ENCODE measurements at regions not wholly inside any gene's neighbourhood (a gene's known extent, or its start where the extent isn't known, plus 50 kb on each side); places are given as distances from the start of the nearest gene placed in this dataset.
"Not testable (repeated sequence)": the region's sequence is repeated elsewhere in the genome, so short reads cannot be mapped to it uniquely, and the experiment has no call there.

- no peak for TF ChIP-seq ZNF274 (IDR thresholded peaks at IDR 0.05; ENCODE audit: low read depth, low read length)
- H3K4me3 ChIP-seq (ENCODE audit: low read length) = no peak overlapping the region
These were observed 715.2 kb upstream of the AADAT start for GRCh38 chr4:170804930-170805329.

GRCh38 chr4:170803492-170803891 is 713.7 kb upstream of the AADAT start:
- TF ChIP-seq ZNF274 (IDR thresholded peaks at IDR 0.05; ENCODE audit: low read depth, low read length) = no peak
- no peak overlapping the region for H3K4me3 ChIP-seq (ENCODE audit: low read length)

GRCh38 chr4:170801771-170802170 is 712.0 kb upstream of the AADAT start:
- TF ChIP-seq ZNF274 (IDR thresholded peaks at IDR 0.05; ENCODE audit: low read depth, low read length) = no peak
- no peak overlapping the region for H3K4me3 ChIP-seq (ENCODE audit: low read length)

DNA sequence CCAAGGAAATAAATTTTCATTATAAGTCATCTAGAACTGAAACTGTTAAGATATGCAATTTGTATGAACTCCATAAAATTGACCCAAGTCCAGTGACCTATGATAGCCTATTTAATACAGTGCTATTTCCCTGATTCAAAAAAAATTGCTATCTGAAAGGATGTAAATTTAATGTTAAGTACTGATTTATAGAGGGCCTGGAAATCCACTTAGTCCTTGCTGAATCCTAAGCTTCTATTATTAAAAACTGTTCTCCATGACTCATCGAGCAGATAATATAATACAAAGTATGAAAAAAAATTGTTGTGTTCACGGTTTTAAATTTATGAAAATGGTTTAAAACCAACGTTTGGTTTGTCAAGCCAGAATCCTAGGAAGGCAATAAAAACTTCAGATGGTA is 704.8 kb upstream of the AADAT start:
- TF ChIP-seq ZNF274 (IDR thresholded peaks at IDR 0.05; ENCODE audit: low read depth, low read length) = no peak
- H3K4me3 ChIP-seq (ENCODE audit: low read length) = no peak overlapping the region

GRCh38 chr4:170788540-170789051 is 698.8 kb upstream of the AADAT start:
- H3K4me3 ChIP-seq (ENCODE audit: low read length) = not testable (repeated sequence)

DNA sequence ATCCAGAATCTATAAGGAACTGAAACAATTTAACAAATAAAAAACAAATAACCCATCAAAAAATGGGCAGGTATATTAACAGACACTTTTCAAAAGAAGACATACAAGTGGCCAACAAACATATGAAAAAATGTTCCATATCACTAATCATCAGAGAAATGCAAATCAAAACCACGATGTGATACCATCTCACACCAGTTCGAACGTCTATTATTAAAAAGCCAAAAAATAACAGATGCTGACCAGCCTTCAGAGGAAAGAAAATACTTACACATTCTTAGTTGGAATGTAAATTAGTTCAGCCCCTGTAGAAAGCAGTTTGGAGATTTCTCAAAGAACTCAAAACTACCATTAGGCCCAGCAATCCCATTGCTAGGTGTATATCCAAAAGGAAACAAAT is 687.9 kb upstream of the AADAT start:
- H3K4me3 ChIP-seq (ENCODE audit: low read length) = no peak overlapping the region
- no peak for TF ChIP-seq ZNF274 (IDR thresholded peaks at IDR 0.05; ENCODE audit: low read depth, low read length)

GRCh38 chr4:170776983-170777382 is 687.2 kb upstream of the AADAT start:
- H3K4me3 ChIP-seq (ENCODE audit: low read length) = no peak overlapping the region
- no peak for TF ChIP-seq ZNF274 (IDR thresholded peaks at IDR 0.05; ENCODE audit: low read depth, low read length)

DNA sequence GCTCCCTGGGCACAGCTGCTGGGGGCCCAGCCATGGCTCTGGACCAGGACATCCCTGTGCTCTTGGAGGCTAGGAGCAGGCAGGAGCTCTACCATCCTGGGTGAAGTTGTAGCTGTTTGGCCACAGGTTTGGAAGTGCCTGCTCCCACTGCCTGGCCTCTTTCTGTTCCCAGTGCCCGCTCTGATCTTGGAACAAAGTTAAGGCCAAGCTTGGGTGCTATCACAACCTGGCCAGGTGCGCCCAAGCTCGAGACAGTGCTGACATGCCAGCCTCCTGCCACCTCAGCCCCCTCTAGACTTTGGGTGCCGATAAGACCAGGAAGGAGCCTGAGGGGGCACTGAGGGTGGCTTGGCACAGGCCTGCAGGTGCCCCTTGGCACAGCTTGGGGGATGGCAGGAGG is 686.1 kb upstream of the AADAT start:
- no peak overlapping the region for H3K4me3 ChIP-seq (ENCODE audit: low read length)
- no peak for TF ChIP-seq ZNF274 (IDR thresholded peaks at IDR 0.05; ENCODE audit: low read depth, low read length)

- no peak for TF ChIP-seq ZNF274 (IDR thresholded peaks at IDR 0.05; ENCODE audit: low read depth, low read length)
- no peak overlapping the region for H3K4me3 ChIP-seq (ENCODE audit: low read length)
These were observed 684.0 kb upstream of the AADAT start for GRCh38 chr4:170773709-170774273.

DNA sequence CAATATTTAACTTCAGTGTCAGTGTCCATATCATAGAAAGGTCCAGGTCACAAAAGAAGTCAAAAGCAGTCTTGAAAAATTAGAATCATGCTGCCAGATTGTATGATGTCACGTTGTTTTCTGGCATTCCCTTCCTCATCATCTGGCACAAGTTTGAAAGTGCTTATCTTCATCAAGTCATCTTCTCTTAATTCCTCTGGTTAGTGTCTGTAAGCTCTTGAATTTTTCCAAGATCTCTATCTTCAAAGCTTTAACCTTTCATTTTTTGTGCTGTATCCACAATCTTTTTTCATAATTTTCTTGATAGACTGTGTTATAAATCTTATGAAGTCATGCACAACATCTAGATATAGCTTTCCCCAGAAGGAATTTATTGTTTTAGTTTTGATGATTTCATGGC is 682.7 kb upstream of the AADAT start:
- TF ChIP-seq ZNF274 (IDR thresholded peaks at IDR 0.05; ENCODE audit: low read depth, low read length) = no peak
- no peak overlapping the region for H3K4me3 ChIP-seq (ENCODE audit: low read length)

- TF ChIP-seq ZNF274 (IDR thresholded peaks at IDR 0.05; ENCODE audit: low read depth, low read length) = no peak
- H3K4me3 ChIP-seq (ENCODE audit: low read length) = no peak overlapping the region
These were observed 680.9 kb upstream of the AADAT start for GRCh38 chr4:170770664-170771063.

GRCh38 chr4:170769862-170770261 is 680.1 kb upstream of the AADAT start:
- TF ChIP-seq ZNF274 (IDR thresholded peaks at IDR 0.05; ENCODE audit: low read depth, low read length) = no peak
- H3K4me3 ChIP-seq (ENCODE audit: low read length) = no peak overlapping the region

GRCh38 chr4:170758988-170759387 is 669.2 kb upstream of the AADAT start:
- no peak for TF ChIP-seq ZNF274 (IDR thresholded peaks at IDR 0.05; ENCODE audit: low read depth, low read length)
- no peak overlapping the region for H3K4me3 ChIP-seq (ENCODE audit: low read length)

DNA sequence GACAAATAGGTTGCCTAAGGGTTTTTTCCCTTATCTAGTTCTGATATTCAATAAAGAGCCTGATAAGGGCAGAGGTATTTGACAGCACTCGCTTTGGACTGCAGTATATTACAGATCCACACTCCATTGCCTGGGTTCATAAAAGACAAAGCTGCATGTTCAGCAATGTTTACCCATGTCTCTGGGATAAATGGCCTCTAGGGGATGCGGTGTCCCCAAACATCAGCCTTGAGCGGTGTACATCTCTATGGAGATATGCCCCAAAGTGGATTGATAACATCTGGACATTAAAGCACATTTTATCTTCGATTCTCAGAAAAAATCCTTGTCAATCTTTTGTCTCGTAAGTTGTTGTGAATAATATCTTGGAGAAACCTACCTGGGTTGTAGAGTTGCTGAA is 660.8 kb upstream of the AADAT start:
- no peak for TF ChIP-seq ZNF274 (IDR thresholded peaks at IDR 0.05; ENCODE audit: low read depth, low read length)
- H3K4me3 ChIP-seq (ENCODE audit: low read length) = no peak overlapping the region

GRCh38 chr4:170748975-170749374 is 659.2 kb upstream of the AADAT start:
- no peak for TF ChIP-seq ZNF274 (IDR thresholded peaks at IDR 0.05; ENCODE audit: low read depth, low read length)
- H3K4me3 ChIP-seq (ENCODE audit: low read length) = no peak overlapping the region

DNA sequence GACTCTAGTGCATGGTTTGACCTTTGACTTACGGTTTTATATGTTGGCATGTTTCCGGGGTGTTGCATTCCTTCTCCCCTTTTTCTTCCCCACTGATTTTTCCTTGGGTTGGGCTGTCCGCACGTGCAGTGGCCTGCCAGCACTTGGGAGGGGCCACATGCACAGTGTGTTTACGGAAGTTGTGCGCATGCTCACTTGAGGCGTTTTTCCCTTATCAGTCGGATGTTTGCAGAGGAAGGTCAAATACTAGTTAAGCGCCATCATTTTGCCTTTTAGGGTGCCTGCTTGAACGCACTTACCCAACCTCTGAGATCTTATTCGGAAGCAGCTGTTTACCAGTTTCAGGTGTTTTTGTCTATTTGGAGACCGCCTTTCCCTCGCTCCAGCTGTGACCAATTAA is 653.9 kb upstream of the AADAT start:
- no peak for TF ChIP-seq ZNF274 (IDR thresholded peaks at IDR 0.05; ENCODE audit: low read depth, low read length)
- no peak overlapping the region for H3K4me3 ChIP-seq (ENCODE audit: low read length)

Measured in GM08714 (cell line).